ENCODE measurements at regions not wholly inside any gene's neighbourhood (a gene's known extent, or its start where the extent isn't known, plus 50 kb on each side); places are given as distances from the start of the nearest gene placed in this dataset.

GRCh38 chr16:64109241-64109640 is 1012.6 kb downstream of the CDH11 start:
- Histone ChIP-seq H3K36me3 (no peaks in the 10 kb centered on the region), H3K27ac (no peak overlapping the region), H3K4me3 (no peak overlapping the region), H3K4me1 (no peaks in the 10 kb centered on the region), H3K27me3 (peaks cover 0 to 3% (median 0%) of the 10 kb centered on the region in 4 donors), H3K9me3 (no peaks in the 10 kb centered on the region)
- intact Hi-C loops (cut with DNase I): no loop called here
- WGBS, 2 donors: 30 to 46% methylated on average over 2 of the region's 2 CpGs
- FAIRE-seq (no peak), DNase-seq (no peak), ATAC-seq (no peak)
- no peak for TF ChIP-seq CTCF (IDR thresholded peaks at IDR 0.05)

GRCh38 chr16:64102654-64103053 is 1019.2 kb downstream of the CDH11 start:
- Histone ChIP-seq H3K36me3 (no peaks in the 10 kb centered on the region), H3K27ac (no peak overlapping the region), H3K4me1 (no peaks in the 10 kb centered on the region), H3K9me3 (no peaks in the 10 kb centered on the region), H3K27me3 (no peaks in the 10 kb centered on the region), H3K4me3 (no peak overlapping the region)
- no peak for TF ChIP-seq CTCF (IDR thresholded peaks at IDR 0.05)
- no peak for FAIRE-seq
- 26 to 48% methylated on average over 2 of the region's 2 CpGs for WGBS, 2 donors
- intact Hi-C loops (cut with DNase I): no loop called here
- ATAC-seq: no peak
- DNase-seq: no peak

- Histone ChIP-seq H3K9me3 (no peaks in the 10 kb centered on the region), H3K27ac (no peak overlapping the region), H3K36me3 (no peaks in the 10 kb centered on the region), H3K4me3 (no peak overlapping the region), H3K27me3 (no peaks in the 10 kb centered on the region), H3K4me1 (no peaks in the 10 kb centered on the region)
- no peak for FAIRE-seq
- WGBS, 2 donors: 54 to 67% methylated on average over 1 of the region's 1 CpG
- intact Hi-C loops (cut with DNase I): no loop called here
- no peak for TF ChIP-seq CTCF (IDR thresholded peaks at IDR 0.05)
- no peak for DNase-seq
- ATAC-seq: no peak
Measured at GRCh38 chr16:64098451-64098850, 1023.4 kb downstream of the CDH11 start.

- intact Hi-C loops (cut with DNase I): no loop called here
- H3K36me3 ChIP-seq: no peaks in the 10 kb centered on the region
- H3K27ac ChIP-seq: no peak overlapping the region
- H3K9me3 ChIP-seq: no peaks in the 10 kb centered on the region
- H3K4me3 ChIP-seq: no peak overlapping the region
- H3K27me3 ChIP-seq: no peaks in the 10 kb centered on the region
- no peak for TF ChIP-seq CTCF (IDR thresholded peaks at IDR 0.05)
- ATAC-seq: no peak
- 90 to 92% methylated on average over 1 of the region's 1 CpG for WGBS, 2 donors
- no peak for DNase-seq
- FAIRE-seq: no peak
- no peaks in the 10 kb centered on the region for H3K4me1 ChIP-seq
Measured at GRCh38 chr16:64096689-64097088, 1025.2 kb downstream of the CDH11 start.

- WGBS, 2 donors: 65 to 69% methylated on average over 7 of the region's 7 CpGs
Measured at GRCh38 chr16:64094992-64095634, 1026.8 kb downstream of the CDH11 start.

More at GRCh38 chr16:64094992-64095634, 1026.8 kb downstream of the CDH11 start:
- no peaks in the 10 kb centered on the region for H3K4me1 ChIP-seq
- DNase-seq (no peak), ATAC-seq (no peak), FAIRE-seq (no peak)
- H3K27me3 ChIP-seq: no peaks in the 10 kb centered on the region
- no peaks in the 10 kb centered on the region for H3K9me3 ChIP-seq
- no peak overlapping the region for H3K4me3 ChIP-seq
- intact Hi-C loops (cut with DNase I): no loop called here
- H3K27ac ChIP-seq: no peak overlapping the region
- no peaks in the 10 kb centered on the region for H3K36me3 ChIP-seq
- TF ChIP-seq CTCF (IDR thresholded peaks at IDR 0.05): no peak

All from pancreas (tissue), 10 donors.